Panc1 (cell line): ENCODE measurements at regions not wholly inside any gene's neighbourhood (a gene's known extent, or its start where the extent isn't known, plus 50 kb on each side); places are given as distances from the start of the nearest gene placed in this dataset.

Experiments used
- ATAC-seq: fragments of 200-7000 bp; cut with Tn5 transposase; 2 replicates; pipeline ENCODE4 v1.9.1; 2020; ENCODE audit warnings: mild to moderate bottlenecking, moderate library complexity
- BruUV-seq: library from RNA; stranded (reverse); fragments of 400-500 nt; replicated peaks from 2 replicates; lab custom pipeline; 2021; lab: Mats Ljungman, UMichigan
- CTCF ChIA-PET: fragments of 300-600 bp; sonication (Branson Sonifier 250); formaldehyde crosslinking; loops from one replicate; lab custom pipeline; 2022; ENCODE audit warnings: antibody characterized with exemption; lab: Charles Lee
- POLR2A ChIA-PET: fragments of 300-600 bp; sonication (Branson Sonifier 250); formaldehyde crosslinking; loops from one replicate; lab custom pipeline; 2022; ENCODE audit warnings: antibody characterized with exemption; lab: Charles Lee
- DNase-seq: peaks from one replicate; pipeline ENCODE4 v3.0.0-alpha.2; 2010; ENCODE audit warnings: low read depth, low spot score
- H3K27ac ChIP-seq: 2 replicates; pipeline ENCODE4 v1.5.1; 2011; ENCODE audit warnings: mild to moderate bottlenecking, low read length, inconsistent platforms
- H3K27me3 ChIP-seq: fragments of 200-500 bp; sonication (Bioruptor generic); 2 replicates; pipeline ENCODE4 v1.6.0; 2014; ENCODE audit warnings: low read length, inconsistent platforms; ENCODE audit not compliant: control insufficient read depth, insufficient read depth
- H3K36me3 ChIP-seq: fragments of 200-500 bp; sonication (Bioruptor generic); 2 replicates; pipeline ENCODE4 v1.5.1; 2014; ENCODE audit warnings: inconsistent platforms, mild to moderate bottlenecking, low read length, moderate library complexity; ENCODE audit not compliant: control insufficient read depth, insufficient read depth
- H3K4me1 ChIP-seq: 2 replicates; pipeline ENCODE4 v1.5.1; 2011; ENCODE audit warnings: inconsistent platforms, mild to moderate bottlenecking, low read length, moderate library complexity; ENCODE audit not compliant: control insufficient read depth, insufficient read depth
- H3K4me3 ChIP-seq, 2 experiments: 2 replicates each; pipeline ENCODE4 v1.5.1; 2011 to 2012; ENCODE audit warnings: low read depth in 2 of 2, low read length in 2 of 2, mild to moderate bottlenecking in 2 of 2, inconsistent platforms in 1 of 2, moderate library complexity in 1 of 2
- H3K9me3 ChIP-seq: fragments of 200-500 bp; sonication (Bioruptor generic); 2 replicates; pipeline ENCODE4 v1.5.1; 2014; ENCODE audit warnings: low read depth, mild to moderate bottlenecking, inconsistent platforms, low read length, moderate library complexity; ENCODE audit not compliant: control insufficient read depth, insufficient read depth
- POLR2AphosphoS5 ChIP-seq: IDR thresholded peaks from 2 replicates; pipeline ENCODE4 v1.6.1; 2012; ENCODE audit warnings: mild to moderate bottlenecking, low read depth, low read length, moderate library complexity
- REST ChIP-seq, 2 experiments: IDR thresholded peaks; 2 replicates each; pipeline ENCODE4 v1.6.1; 2011 to 2012; ENCODE audit warnings: low read depth in 2 of 2, control low read depth in 1 of 2, low read length in 1 of 2, mild to moderate bottlenecking in 1 of 2, moderate library complexity in 1 of 2; ENCODE audit not compliant: insufficient read depth in 1 of 2
- SIN3A ChIP-seq: IDR thresholded peaks from 2 replicates; pipeline ENCODE4 v1.6.1; 2012; ENCODE audit warnings: low read depth, mild to moderate bottlenecking, low read length, moderate library complexity, borderline replicate concordance; ENCODE audit not compliant: insufficient read depth
- TCF7L2 ChIP-seq: IDR thresholded peaks from 2 replicates; pipeline ENCODE4 v1.6.1; 2011; ENCODE audit warnings: mild to moderate bottlenecking, low read depth, low read length, inconsistent platforms
- in situ Hi-C: cut with HindIII; loops from 2 replicates; pipeline ENCODE4 v1.10.0; 2016; ENCODE audit warnings: low sequenced_read_pairs, low pct_unique_long_range_greater_than_20kb
- intact Hi-C: fragments of 100-400 bp; cut with micrococcal nuclease; formaldehyde crosslinking; loops from one replicate; pipeline ENCODE4 v1.10.0; 2022; ENCODE audit not compliant: unreplicated experiment
- TF ChIP-seq, protein P1 (sequence below): fragments of 450-650 bp; IDR thresholded peaks from 2 replicates; pipeline ENCODE4 v1.5.1; 2017; ENCODE audit warnings: mild to moderate bottlenecking

DNA sequence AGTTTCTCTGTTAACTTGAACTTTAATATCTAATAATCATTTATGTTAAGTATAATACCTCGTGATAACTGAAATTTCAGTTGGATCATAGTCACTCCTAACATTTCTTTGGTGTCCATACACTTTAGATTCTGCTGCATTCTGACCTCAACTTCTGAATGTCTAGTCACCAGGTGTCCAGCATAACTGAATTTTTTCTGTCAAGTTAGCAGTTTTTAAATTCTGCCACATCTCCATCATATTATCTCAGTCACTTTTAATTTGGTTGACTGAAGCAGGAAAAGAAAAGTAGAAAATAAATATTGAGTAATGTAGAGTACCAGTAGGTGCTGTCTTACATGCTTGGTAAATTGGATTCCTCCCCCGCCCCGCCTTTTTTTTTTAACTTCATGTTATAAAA is 128.6 kb downstream of the TANC2 start:
- Histone ChIP-seq H3K4me1 (no peaks in the 10 kb centered on the region), H3K36me3 (no peaks in the 10 kb centered on the region), H3K27me3 (no peaks in the 10 kb centered on the region), H3K9me3 (no peaks in the 10 kb centered on the region), H3K4me3 (no peak overlapping the region), H3K27ac (no peak overlapping the region)
- in situ Hi-C loops (no loop called here), intact Hi-C loops (no loop called here)
- DNase-seq (no peak), ATAC-seq (no peak)
- POLR2A ChIA-PET: no interaction called here
- CTCF ChIA-PET: no interaction called here
- no TSS peak for BruUV-seq
- TF ChIP-seq TCF7L2 (no peak), SIN3A (no peak), REST (IDR thresholded peaks at IDR 0.05; ENCODE audit: insufficient read depth in 1 of 2, low read depth in 2 of 2, low read length in 1 of 2) (no peak), POLR2AphosphoS5 (no peak)
- TF ChIP-seq, protein P1, sequence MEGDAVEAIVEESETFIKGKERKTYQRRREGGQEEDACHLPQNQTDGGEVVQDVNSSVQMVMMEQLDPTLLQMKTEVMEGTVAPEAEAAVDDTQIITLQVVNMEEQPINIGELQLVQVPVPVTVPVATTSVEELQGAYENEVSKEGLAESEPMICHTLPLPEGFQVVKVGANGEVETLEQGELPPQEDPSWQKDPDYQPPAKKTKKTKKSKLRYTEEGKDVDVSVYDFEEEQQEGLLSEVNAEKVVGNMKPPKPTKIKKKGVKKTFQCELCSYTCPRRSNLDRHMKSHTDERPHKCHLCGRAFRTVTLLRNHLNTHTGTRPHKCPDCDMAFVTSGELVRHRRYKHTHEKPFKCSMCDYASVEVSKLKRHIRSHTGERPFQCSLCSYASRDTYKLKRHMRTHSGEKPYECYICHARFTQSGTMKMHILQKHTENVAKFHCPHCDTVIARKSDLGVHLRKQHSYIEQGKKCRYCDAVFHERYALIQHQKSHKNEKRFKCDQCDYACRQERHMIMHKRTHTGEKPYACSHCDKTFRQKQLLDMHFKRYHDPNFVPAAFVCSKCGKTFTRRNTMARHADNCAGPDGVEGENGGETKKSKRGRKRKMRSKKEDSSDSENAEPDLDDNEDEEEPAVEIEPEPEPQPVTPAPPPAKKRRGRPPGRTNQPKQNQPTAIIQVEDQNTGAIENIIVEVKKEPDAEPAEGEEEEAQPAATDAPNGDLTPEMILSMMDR: no peak

DNA sequence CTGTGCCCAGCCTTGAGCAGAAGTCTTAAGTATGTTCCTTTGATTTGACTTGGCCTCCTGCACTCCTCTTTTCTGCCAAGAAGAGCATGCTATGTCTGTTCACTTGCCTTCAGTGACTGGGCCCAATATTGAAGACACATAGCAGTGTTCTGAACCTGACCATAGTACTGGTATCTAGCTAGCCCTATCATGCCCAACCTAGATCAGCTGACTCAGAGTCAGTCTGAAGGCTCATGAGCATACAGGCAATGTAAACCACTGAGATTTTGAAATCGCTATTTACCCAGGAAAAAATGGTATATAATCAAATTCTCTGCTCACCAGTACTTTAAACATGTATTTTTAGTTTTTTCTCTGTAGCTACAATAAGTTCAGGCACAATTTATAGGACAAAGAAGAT is 129.4 kb downstream of the TANC2 start:
- in situ Hi-C loops: no loop called here
- no peak overlapping the region for H3K27ac ChIP-seq

More for the DNA sequence above, 129.4 kb downstream of the TANC2 start:
- no peak for ATAC-seq
- Histone ChIP-seq H3K4me1 (no peaks in the 10 kb centered on the region), H3K4me3 (no peak overlapping the region), H3K27me3 (no peaks in the 10 kb centered on the region), H3K36me3 (no peaks in the 10 kb centered on the region), H3K9me3 (no peaks in the 10 kb centered on the region)
- intact Hi-C loops: no loop called here
- no peak for TF ChIP-seq SIN3A
- TF ChIP-seq, protein P1: no peak
- no peak for TF ChIP-seq TCF7L2
- no peak for TF ChIP-seq POLR2AphosphoS5
- TF ChIP-seq REST (IDR thresholded peaks at IDR 0.05; ENCODE audit: insufficient read depth in 1 of 2, low read depth in 2 of 2, low read length in 1 of 2): no peak
- no TSS peak for BruUV-seq
- ChIA-PET POLR2A (no interaction called here), CTCF (no interaction called here)
- no peak for DNase-seq
